ENCODE measurements at regions not wholly inside any gene's neighbourhood (a gene's known extent, or its start where the extent isn't known, plus 50 kb on each side); places are given as distances from the start of the nearest gene placed in this dataset.

DNA sequence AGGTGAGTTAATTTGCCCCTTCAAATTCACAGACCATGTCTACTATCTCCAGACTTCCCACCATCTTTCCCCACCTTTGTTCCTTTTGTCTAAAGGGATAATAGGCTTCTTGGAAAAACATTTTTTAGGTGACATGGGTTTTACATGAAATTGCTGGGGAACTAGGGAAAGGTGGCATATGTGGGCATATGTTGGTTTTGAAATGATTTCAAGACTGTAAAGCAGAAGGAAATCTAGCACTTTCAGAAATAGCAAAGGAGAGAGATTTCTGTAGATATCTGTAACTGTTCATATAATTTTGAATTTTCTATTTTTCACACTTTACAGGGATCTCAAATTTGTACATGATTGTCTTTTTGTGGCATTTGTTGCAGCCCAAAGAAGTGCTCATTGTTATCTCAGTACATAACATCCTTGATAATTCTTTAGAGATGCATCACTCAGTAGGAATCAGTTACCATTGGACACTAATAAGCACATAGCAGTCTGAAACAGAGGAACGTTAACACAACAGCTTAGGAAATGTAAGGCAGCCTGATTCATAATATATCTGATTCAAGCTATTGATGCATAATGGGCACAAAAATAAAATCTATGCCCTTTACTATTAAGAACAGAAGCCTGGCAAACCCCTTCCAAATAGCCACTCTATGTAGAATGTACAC lies 659.7 kb downstream of the CENPC start:
- H3K27me3 ChIP-seq (ENCODE audit: control insufficient read depth, insufficient read depth, low read length), result no peaks in the 10 kb centered on the region
- TF ChIP-seq CTCF (IDR thresholded peaks at IDR 0.05; ENCODE audit: insufficient read depth, low read length, poor library complexity, severe bottlenecking), result no peak
- no peak for DNase-seq (ENCODE audit: low read depth)

DNA sequence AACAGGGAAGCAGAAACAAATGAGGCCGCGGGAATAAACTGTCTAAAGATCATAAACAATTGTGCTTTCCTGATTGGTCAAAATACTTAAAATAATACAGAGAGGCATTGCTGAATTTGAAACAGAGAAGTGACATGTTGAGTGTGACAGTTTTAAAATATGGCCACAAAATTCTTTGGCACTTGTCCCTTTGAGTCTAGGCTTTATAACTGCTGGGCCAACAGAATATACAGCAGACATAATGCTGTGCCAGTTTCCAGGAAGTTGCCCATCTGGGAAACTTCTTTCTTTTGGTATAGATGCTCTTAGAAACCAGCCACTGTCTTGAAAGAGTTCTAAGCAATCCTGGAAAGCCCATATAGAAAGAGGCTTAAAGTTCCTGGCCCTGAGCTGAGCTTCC lies 668.4 kb downstream of the CENPC start:
- no peak for DNase-seq (ENCODE audit: low read depth)
- Histone ChIP-seq H3K27me3 (ENCODE audit: control insufficient read depth, insufficient read depth, low read length) (no peaks in the 10 kb centered on the region), H3K4me3 (ENCODE audit: low read depth, low read length) (no peak overlapping the region), H3K36me3 (ENCODE audit: control insufficient read depth, insufficient read depth, low read length) (no peaks in the 10 kb centered on the region)
- TF ChIP-seq CTCF (IDR thresholded peaks at IDR 0.05; ENCODE audit: insufficient read depth, low read length, poor library complexity, severe bottlenecking), result no peak

More for the DNA sequence above, 659.7 kb downstream of the CENPC start:
- Histone ChIP-seq H3K36me3 (ENCODE audit: control insufficient read depth, insufficient read depth, low read length) (no peaks in the 10 kb centered on the region), H3K4me3 (ENCODE audit: low read depth, low read length) (no peak overlapping the region)

DNA sequence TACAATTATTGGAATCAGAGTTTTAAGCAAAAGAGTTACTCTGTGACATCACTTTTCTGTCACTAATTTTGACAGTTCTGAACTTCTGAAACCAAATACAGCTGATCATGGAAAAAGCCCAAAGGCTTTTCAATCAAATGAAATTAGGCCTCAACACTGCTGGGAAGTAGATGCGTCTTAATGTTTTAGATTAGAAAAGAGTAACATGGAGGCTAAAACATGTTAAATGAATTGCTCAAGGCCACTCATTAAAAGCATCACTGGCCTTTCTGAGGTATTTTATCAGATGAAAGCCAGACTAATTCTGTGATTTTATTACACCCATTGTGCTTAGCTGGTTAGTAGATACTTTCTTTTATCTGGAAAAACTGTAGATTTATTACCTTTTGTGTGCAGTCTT lies 672.6 kb downstream of the CENPC start:
- H3K4me3 ChIP-seq (ENCODE audit: low read depth, low read length), result no peak overlapping the region
- TF ChIP-seq CTCF (IDR thresholded peaks at IDR 0.05; ENCODE audit: insufficient read depth, low read length, poor library complexity, severe bottlenecking), result no peak
- H3K27me3 ChIP-seq (ENCODE audit: control insufficient read depth, insufficient read depth, low read length), result no peaks in the 10 kb centered on the region
- DNase-seq (ENCODE audit: low read depth), result no peak
- H3K36me3 ChIP-seq (ENCODE audit: control insufficient read depth, insufficient read depth, low read length), result no peaks in the 10 kb centered on the region

- DNase-seq (ENCODE audit: low read depth), result no peak
- Histone ChIP-seq H3K36me3 (ENCODE audit: control insufficient read depth, insufficient read depth, low read length) (no peaks in the 10 kb centered on the region), H3K27me3 (ENCODE audit: control insufficient read depth, insufficient read depth, low read length) (no peaks in the 10 kb centered on the region), H3K4me3 (ENCODE audit: low read depth, low read length) (no peak overlapping the region)
- no peak for TF ChIP-seq CTCF (IDR thresholded peaks at IDR 0.05; ENCODE audit: insufficient read depth, low read length, poor library complexity, severe bottlenecking)
These were observed 681.8 kb downstream of the CENPC start for GRCh38 chr4:66863481-66863880.

- Histone ChIP-seq H3K27me3 (ENCODE audit: control insufficient read depth, insufficient read depth, low read length) (no peaks in the 10 kb centered on the region), H3K36me3 (ENCODE audit: control insufficient read depth, insufficient read depth, low read length) (no peaks in the 10 kb centered on the region), H3K4me3 (ENCODE audit: low read depth, low read length) (no peak overlapping the region)
- TF ChIP-seq CTCF (IDR thresholded peaks at IDR 0.05; ENCODE audit: insufficient read depth, low read length, poor library complexity, severe bottlenecking), result no peak
- DNase-seq (ENCODE audit: low read depth), result no peak
These were observed 689.3 kb downstream of the CENPC start for GRCh38 chr4:66855956-66856355.

GRCh38 chr4:66853845-66854244 lies 691.5 kb downstream of the CENPC start:
- TF ChIP-seq CTCF (IDR thresholded peaks at IDR 0.05; ENCODE audit: insufficient read depth, low read length, poor library complexity, severe bottlenecking), result no peak
- Histone ChIP-seq H3K4me3 (ENCODE audit: low read depth, low read length) (no peak overlapping the region), H3K27me3 (ENCODE audit: control insufficient read depth, insufficient read depth, low read length) (no peaks in the 10 kb centered on the region), H3K36me3 (ENCODE audit: control insufficient read depth, insufficient read depth, low read length) (no peaks in the 10 kb centered on the region)
- no peak for DNase-seq (ENCODE audit: low read depth)
